SU-DHL-6 (cell line): ENCODE measurements at regions not wholly inside any gene's neighbourhood (a gene's known extent, or its start where the extent isn't known, plus 50 kb on each side); places are given as distances from the start of the nearest gene placed in this dataset.

ENCODE experiments used
- H2AFZ ChIP-seq: fragments of 200-600 bp; sonication (generic); 2 replicates; pipeline ENCODE4 v1.6.1; 2014; ENCODE audit warnings: low read depth, mild to moderate bottlenecking, moderate library complexity, mixed read lengths, antibody characterized with exemption, low read length; ENCODE audit not compliant: severe bottlenecking
- H3F3A ChIP-seq: fragments of 200-600 bp; shearing (Covaris generic); 2 replicates; pipeline ENCODE4 v1.6.0; 2016; ENCODE audit warnings: antibody characterized with exemption, mild to moderate bottlenecking; ENCODE audit not compliant: insufficient read depth
- H3K27ac ChIP-seq: fragments of 200-600 bp; sonication (generic); 2 replicates; pipeline ENCODE4 v1.5.1; 2016; ENCODE audit warnings: low read depth, mild to moderate bottlenecking, low read length, moderate library complexity, mixed read lengths
- H3K27me3 ChIP-seq: fragments of 200-600 bp; sonication (generic), shearing (Covaris generic); 2 replicates; pipeline ENCODE4 v1.6.0; 2014; ENCODE audit warnings: mild to moderate bottlenecking, low read length
- H3K36me3 ChIP-seq: fragments of 200-600 bp; sonication (generic); 2 replicates; pipeline ENCODE4 v1.6.1; 2014; ENCODE audit warnings: mild to moderate bottlenecking, low read length, mixed read lengths
- H3K4me2 ChIP-seq: fragments of 300-600, 200-600 bp; shearing (Covaris generic), sonication (generic); 2 replicates; pipeline ENCODE4 v1.6.0; 2014; ENCODE audit warnings: low read length, low read depth, mild to moderate bottlenecking; ENCODE audit not compliant: poor library complexity, severe bottlenecking
- H3K4me3 ChIP-seq: fragments of 200-600 bp; sonication (generic); 2 replicates; pipeline ENCODE4 v1.5.1; 2014; ENCODE audit warnings: antibody characterized with exemption, low read length, mild to moderate bottlenecking, mixed read lengths; ENCODE audit not compliant: insufficient read depth, poor library complexity, severe bottlenecking
- H3K79me2 ChIP-seq: fragments of 200-600 bp; sonication (generic); 2 replicates; pipeline ENCODE4 v1.6.1; 2014; ENCODE audit warnings: mild to moderate bottlenecking, low read length, moderate library complexity; ENCODE audit not compliant: insufficient read depth
- H3K9ac ChIP-seq: fragments of 200-600 bp; sonication (generic); 2 replicates; pipeline ENCODE4 v1.7.0; 2014; ENCODE audit warnings: mild to moderate bottlenecking, low read length
- H3K9me2 ChIP-seq: fragments of 200-600 bp; sonication (generic); replicated peaks from 2 replicates; pipeline ENCODE4 v1.6.1; 2014; ENCODE audit warnings: low read length; ENCODE audit not compliant: insufficient read depth
- H3K9me3 ChIP-seq: fragments of 200-600 bp; sonication (generic); 2 replicates; pipeline ENCODE4 v1.6.1; 2014; ENCODE audit warnings: low read length, mixed read lengths; ENCODE audit not compliant: insufficient read depth
- H4K20me1 ChIP-seq: fragments of 200-600 bp; sonication (generic); 2 replicates; pipeline ENCODE4 v1.6.1; 2014; ENCODE audit warnings: low read depth, mild to moderate bottlenecking, antibody characterized with exemption, low read length, moderate library complexity, mixed read lengths
- CTCF ChIP-seq: fragments of 200-600 bp; sonication (generic); IDR thresholded peaks from one replicate; pipeline ENCODE4 v1.5.1; 2017; ENCODE audit warnings: antibody characterized with exemption, mild to moderate bottlenecking, low read length, moderate library complexity; ENCODE audit not compliant: insufficient read depth, poor library complexity, severe bottlenecking
- EZH2phosphoT487 ChIP-seq: fragments of 200-600 bp; sonication (generic), shearing (Covaris generic); conservative IDR thresholded peaks from 2 replicates; pipeline ENCODE4 v1.6.1; 2018; ENCODE audit warnings: mild to moderate bottlenecking, antibody characterized with exemption, low read length, moderate library complexity, mixed read lengths

- Histone ChIP-seq H4K20me1 (no peaks in the 10 kb centered on the region), H3K9me3 (no peaks in the 10 kb centered on the region), H3K9me2 (no peaks in the 10 kb centered on the region; the same call in 1 of the 2 replicates), H3K36me3 (no peaks in the 10 kb centered on the region), H3K79me2 (no peaks in the 10 kb centered on the region), H3K4me3 (no peak overlapping the region), H3K27me3 (no peaks in the 10 kb centered on the region), H2AFZ (no peak overlapping the region), H3K27ac (no peak overlapping the region), H3K4me2 (no peak overlapping the region), H3K9ac (no peak overlapping the region), H3F3A (no peaks in the 10 kb centered on the region)
- no peak for TF ChIP-seq CTCF
- TF ChIP-seq EZH2phosphoT487 = no peak
Observed at GRCh38 chr1:48082271-48082962, 85.2 kb upstream of the TRABD2B start.

GRCh38 chr1:48080331-48081255 lies 83.4 kb upstream of the TRABD2B start:
- H3K36me3 ChIP-seq = no peaks in the 10 kb centered on the region
- H3K9ac ChIP-seq = no peak overlapping the region
- H3K79me2 ChIP-seq = no peaks in the 10 kb centered on the region
- no peaks in the 10 kb centered on the region for H3K27me3 ChIP-seq
- no peak overlapping the region for H2AFZ ChIP-seq
- H3K9me2 ChIP-seq = no peaks in the 10 kb centered on the region; the same call in 1 of the 2 replicates
- H3K27ac ChIP-seq = no peak overlapping the region
- TF ChIP-seq EZH2phosphoT487 = no peak
- TF ChIP-seq CTCF = no peak
- no peaks in the 10 kb centered on the region for H3K9me3 ChIP-seq
- H3F3A ChIP-seq = no peaks in the 10 kb centered on the region
- H3K4me2 ChIP-seq = no peak overlapping the region
- H4K20me1 ChIP-seq = no peaks in the 10 kb centered on the region
- no peak overlapping the region for H3K4me3 ChIP-seq

- Histone ChIP-seq H3F3A (no peaks in the 10 kb centered on the region), H3K27ac (no peak overlapping the region), H3K4me2 (no peak overlapping the region), H3K79me2 (no peaks in the 10 kb centered on the region), H3K4me3 (no peak overlapping the region), H3K27me3 (no peaks in the 10 kb centered on the region), H3K9ac (no peak overlapping the region), H4K20me1 (no peaks in the 10 kb centered on the region), H2AFZ (no peak overlapping the region), H3K36me3 (no peaks in the 10 kb centered on the region), H3K9me3 (no peaks in the 10 kb centered on the region), H3K9me2 (no peaks in the 10 kb centered on the region; the same call in 1 of the 2 replicates)
- TF ChIP-seq CTCF = no peak
- no peak for TF ChIP-seq EZH2phosphoT487
Observed at GRCh38 chr1:48079096-48079495, 81.9 kb upstream of the TRABD2B start.
